Cerebellar cortex (tissue), 1 donor: ENCODE measurements at regions not wholly inside any gene's neighbourhood (a gene's known extent, or its start where the extent isn't known, plus 50 kb on each side); places are given as distances from the start of the nearest gene placed in this dataset.
"Not testable (repeated sequence)": the region's sequence is repeated elsewhere in the genome, so short reads cannot be mapped to it uniquely, and the experiment has no call there.

ENCODE experiments used
- DNase-seq: peaks from one replicate; pipeline ENCODE4 v3.0.0-alpha.2; 2015; ENCODE audit warnings: low spot score

DNA sequence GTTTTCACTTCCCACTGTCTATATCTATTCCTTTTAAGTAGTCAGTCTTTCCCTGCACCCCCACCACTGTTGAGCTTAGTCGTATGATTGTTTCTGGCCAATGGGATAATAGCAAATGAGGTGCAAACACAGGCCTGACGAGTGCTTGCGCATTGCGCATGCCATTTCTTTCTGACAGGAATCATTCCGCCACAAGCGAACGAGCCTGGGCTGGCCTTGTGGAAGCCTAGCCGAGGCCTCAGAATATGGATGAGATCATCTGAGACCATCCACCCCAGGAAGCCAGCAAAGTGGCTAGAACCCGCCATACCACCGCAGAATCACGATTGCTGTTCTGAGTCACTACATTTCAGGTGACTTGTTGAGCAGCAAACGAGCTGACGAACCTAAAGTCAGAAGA, 52.2 kb upstream of the PRL start:
- no peak for DNase-seq

DNA sequence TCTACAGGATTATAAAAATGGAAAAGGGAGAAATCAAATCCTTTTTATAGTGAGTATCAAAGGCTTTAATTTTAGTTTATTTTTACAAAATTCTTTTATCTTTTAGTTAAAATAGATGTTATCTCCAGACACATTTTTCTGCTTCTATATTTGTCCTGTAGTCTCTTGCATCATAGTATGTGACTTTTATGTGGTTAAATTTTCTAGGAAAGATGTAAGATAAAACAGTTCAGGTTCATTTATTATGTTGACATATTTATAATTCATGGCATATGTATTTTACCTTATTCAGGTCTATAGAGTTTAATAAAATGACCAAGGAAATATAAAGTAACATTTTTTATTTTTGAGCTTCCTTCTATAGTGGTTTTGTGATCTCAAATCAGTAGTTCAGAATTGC, 52.7 kb upstream of the PRL start:
- no peak for DNase-seq

DNA sequence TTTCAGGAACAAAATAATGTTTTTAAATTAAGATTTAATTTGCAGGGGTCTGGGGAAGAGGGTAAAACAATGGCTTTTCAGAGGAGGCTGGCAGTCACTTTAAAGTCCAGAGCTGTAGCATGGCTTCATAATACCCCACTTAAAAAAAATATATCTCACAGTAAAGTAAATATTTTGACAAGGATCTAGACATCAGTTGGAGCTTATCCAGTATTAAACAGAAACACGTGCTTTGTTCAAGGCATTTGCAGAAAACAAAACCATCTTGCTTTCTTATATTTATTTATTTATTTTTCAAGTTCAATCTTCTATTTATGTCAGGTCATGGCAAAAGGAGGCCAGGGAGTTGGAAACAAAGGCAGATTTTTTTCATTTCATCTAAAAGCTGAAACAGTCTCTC, 53.3 kb upstream of the PRL start:
- DNase-seq = no peak

DNA sequence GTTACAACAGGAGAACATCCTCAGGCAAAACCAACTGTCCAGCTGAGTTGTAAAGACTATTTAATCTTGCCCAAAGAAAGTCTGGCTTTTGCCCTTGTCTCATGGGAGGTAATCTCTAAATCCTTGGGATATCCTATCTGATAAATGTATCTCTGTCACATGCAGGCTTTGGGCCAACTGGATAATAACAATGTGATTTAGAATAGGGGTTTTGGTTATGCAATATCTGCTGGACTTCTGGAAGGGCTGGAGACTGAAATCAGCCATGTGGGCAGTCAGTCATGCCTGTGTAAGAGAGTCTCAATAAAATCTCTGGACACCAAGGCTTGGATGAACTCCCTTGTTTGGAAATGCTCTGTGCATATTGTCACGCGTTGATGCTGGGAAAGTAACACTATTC, 56.3 kb upstream of the PRL start:
- DNase-seq = no peak

DNA sequence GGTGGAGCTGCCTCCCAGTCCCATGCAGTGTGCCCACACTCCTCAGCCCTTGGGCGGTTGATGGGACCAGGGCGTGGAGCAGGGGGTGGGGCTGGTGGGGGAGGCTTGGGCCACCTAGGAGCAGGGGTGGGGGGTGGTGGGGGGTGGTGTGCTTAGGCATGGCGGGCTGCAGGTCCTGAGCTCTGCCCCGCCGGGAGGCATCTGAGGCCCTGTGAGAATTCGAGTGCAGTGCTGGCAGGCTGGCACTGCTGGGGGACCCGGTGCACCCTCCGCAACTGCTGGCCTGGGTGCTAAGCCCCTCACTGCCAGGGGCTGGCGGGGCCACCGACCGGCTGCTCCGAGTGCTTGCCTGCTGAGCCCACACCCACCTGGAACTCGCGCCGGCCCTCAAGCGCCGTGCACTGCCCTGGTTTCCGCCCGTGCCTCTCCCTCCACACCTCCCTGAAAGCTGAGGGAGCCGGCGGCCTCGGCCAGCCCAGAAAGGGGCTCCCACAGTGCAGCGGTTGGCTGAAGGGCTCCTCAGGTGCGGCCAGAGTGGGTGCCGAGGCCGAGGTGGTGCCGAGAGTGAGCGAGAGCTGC, 59.6 kb upstream of the PRL start:
- no peak for DNase-seq

DNA sequence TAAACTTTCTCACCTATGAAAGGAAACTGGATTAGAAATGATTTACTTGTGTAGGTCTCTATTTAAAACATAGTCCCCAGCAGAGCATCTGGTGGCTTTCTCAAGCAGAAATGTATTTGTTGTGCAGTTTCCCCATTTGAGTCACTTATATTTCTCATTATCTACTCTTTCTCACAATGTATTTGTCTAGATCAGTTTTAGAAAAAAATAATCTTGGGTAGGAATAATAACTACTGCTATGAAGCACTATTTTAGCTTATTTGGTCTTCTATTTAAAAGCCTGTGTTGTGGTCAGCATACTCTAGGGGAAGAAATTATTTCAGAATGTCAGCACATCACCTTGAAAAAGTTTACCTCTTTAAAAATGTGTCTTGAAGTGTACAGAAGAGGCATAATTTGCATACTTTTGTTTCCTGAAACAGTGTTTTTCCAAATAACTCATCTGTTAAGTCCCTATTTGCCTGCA, 60.9 kb upstream of the PRL start:
- no peak for DNase-seq

DNA sequence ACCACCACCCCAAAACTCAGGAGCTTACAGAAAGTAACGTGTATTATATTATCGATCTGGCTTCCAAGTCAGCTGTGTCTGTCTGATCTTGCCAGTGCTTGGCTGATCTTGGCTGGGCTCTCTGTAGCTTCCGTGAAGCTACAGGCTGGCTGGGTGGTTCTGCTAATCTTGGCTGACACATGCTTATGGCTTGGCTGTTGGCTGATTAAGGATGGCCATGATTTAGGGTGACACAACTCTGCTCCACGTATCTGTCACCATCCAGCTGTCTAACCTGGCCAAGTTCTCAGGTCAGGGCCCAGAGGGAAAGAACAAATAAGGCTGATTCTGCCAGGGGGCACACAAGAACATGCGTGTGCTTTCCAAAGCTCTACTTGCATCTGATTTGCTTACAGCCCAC, 64.7 kb upstream of the PRL start:
- DNase-seq = no peak

DNA sequence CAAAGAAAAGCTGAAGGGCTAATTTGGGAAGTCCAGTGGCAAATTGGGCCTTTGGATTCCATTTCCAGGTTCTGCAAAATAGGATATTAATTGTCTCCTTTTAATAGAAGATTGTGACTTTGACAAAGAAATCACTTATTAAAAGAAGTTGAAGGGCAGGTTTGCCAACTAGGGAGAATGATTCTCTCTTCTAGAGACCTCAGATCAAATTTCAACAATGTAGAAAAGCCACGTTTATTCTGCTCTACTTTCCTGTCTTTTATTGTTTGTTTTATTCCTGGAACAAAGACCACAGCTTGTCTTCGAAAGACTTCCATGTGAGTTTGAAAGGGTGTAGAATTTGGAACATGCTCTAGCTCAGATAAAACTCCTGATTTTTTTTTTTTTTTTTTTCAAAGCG, 65.5 kb upstream of the PRL start:
- DNase-seq = no peak

DNA sequence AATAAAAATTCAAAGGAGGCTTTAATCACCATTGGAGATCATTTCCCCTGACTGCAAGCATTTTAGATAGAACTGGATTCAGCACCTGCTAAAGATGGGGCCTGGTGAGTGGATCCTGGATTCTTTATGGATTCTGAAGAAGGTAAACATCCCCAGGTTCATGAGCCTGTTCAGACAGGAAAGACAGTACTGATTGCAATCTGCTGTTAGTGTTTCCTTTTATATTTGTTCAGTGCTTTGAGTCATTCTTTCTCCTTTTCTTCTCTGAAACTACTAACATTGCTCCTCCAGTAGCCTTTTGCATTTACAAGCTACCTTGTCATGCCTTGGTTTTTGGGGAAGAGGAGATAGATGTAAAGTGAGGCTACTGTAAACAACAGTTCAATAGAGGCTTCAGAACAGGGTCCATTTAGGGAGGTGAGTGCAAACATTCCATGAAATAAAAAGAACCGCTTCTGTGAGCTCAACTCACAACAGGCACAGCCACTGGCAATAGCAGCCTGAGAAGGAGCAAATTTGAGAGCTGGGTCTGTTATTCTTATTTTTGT, 66.4 kb upstream of the PRL start:
- DNase-seq = no peak

DNA sequence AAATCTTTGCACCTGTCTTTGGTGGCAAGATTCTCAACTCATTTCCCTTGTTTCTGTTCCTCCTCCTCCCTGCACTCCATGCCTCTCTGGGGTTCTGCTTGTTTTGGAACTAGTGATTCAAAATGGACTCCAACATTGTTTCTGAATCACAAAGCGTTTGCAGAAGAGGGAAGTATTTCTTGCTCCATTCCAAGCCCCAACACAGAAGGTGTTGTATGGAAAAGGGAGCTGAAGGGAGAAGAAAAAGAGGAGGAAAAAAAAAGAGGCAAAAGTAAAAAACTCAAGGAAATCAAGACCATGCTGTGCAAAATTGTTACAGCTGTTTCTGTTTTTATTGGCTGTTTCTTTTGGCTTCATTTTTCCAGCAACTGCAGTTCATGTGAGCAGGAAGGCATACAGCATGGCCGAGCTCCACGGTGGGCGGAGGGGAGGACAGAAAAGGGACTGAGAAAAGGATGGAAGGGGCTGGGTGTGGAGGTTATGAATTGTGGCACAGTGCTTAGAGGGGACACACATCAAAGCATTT, 66.9 kb upstream of the PRL start:
- no peak for DNase-seq

DNA sequence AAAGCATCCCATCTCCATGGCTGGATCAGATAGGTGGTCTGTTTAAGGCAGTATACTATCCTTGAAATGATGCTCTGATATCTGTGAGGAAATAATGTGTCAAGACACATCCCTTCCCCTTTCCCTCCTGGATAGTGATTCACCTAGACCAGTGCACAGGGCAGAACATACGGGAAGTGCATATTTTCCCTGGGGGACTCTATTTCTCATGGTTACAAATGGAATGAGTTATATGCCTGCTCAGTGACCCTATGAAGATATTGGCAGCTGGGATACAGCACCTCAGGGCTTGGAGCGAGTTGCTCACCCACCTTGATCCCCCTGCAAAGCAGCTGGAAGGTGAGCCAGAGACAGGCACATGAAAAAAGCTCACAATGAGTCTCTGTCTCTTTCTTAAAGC, 67.5 kb upstream of the PRL start:
- no peak for DNase-seq

DNA sequence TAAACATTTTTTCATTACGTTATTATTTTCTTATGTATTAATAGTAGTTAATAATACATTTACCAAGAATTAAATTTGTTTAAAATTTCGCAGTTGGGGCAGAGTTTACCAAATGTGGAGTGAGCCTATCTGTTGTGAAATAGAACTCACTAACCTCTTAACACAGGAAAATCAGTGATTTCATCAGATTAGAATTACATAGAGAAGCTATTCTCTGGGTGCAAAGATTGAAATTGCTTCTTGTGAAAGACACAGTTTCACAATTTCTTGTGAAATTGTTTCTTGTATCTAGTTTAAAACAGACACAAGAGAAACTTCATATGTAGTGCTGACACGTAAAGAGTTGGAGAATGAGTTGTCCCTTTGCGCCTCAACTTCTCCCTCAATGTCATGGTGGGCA, 69.4 kb upstream of the PRL start:
- no peak for DNase-seq

DNA sequence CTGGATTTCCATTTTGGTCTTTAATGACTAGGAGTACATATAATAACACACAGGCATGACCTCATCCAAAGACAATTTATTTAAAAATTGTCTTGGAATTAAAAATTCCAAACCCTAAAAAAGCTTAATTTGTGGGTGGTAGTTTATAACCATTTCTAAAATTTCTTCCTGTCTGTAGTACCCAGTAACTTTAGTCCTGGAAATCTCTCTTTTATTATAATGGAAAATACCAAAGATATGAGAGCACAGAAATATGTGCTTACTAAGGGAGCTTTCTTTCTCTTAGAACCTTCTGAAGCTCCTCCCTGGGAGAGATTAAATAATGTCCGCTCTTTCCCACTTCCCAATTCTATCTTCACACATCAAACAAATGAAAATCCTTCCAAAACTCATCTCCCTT, 70.5 kb upstream of the PRL start:
- DNase-seq = no peak

DNA sequence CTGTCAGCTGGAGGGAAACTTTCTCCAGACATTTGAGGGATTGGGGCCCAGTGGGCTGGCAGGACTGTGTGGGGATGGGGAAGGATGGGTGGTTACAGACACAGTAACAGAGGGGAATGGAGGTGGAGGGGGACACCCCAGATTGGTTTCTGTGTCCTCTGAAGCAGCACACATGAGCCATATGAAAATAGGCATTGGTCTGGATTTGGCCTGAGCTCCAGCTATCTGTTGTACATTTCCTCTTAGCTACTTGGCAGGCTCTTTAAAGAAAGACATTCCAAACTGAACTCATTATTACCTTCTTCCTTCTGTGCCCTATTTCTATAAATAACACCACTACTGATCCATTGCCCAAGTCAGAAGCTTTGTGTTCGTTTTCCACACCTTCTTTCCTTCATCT, 72.0 kb upstream of the PRL start:
- no peak for DNase-seq

DNA sequence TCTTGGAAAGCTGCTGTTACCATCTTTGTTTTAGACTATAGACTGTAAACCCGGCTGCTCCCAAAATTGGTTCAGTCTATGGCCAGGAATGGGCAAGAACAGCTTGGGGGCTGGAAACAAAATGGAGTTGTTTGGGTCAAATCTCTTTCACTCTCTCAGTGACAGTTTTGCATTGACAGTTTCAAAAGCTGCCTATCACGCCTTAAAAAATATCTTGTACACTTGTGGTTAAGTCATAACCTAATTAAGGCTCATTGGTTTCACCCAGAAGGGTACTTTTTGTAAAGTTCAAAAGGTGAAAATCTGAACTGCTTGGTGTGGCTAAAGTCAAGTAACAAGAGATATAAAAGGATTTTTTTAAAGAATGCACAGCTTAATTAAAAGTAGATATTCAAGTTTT, 76.1 kb upstream of the PRL start:
- no peak for DNase-seq

DNA sequence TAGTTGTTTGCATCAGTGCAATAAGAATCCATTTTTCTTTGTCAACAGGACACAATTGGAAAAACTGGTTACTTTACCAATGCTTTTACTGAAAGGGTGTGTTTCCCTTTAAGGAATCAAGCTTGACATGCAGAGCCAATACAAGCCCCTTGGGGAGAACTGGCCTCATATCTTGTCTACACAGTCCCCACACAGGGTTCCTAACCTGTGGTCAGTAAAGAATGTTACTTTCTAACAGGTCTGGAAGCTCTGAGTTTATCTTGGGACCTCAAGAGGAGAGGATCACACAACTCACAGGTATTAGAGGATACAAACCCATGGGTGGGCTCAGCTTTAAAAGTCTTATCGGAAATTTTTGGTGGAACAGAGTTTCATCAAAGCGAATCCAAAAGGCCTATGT, 78.1 kb upstream of the PRL start:
- DNase-seq = not testable (repeated sequence)

DNA sequence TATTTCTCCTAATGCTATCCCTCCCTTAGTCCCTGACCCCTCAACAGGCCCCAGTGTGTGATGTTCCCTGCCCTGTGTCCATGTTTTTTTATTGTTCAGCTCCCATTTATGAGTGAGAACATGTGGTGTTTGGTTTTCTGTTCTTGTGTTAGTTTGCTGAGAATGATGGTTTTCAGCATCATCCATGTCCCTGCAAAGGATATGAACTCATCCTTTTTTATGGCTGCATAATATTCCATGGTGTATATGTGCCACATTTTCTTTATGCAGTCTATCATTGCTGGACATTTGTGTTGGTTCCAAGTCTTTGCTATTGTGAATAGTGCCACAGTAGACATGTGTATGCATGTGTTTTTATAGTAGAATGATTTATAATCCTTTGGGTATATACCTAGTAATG, 79.5 kb upstream of the PRL start:
- DNase-seq = not testable (repeated sequence)

DNA sequence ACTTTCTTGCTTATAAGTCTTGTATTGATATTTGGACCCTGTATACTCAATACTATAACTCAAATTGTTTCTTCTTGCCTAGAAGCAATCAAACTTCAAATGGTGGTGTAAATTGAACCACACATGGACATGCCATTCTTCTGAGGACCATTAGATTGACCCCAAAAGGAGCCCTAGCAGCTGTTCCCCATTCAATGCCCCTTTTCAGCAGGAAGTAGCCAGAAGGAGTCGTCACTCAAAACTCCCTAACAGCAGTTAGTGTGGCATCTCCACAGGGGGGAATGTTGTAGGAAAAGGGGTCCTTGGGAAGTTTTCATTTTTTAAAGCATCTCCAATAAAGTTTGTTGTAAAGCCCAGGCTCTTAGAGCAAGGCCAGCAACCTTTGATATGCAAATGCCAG, 81.7 kb upstream of the PRL start:
- not testable (repeated sequence) for DNase-seq

DNA sequence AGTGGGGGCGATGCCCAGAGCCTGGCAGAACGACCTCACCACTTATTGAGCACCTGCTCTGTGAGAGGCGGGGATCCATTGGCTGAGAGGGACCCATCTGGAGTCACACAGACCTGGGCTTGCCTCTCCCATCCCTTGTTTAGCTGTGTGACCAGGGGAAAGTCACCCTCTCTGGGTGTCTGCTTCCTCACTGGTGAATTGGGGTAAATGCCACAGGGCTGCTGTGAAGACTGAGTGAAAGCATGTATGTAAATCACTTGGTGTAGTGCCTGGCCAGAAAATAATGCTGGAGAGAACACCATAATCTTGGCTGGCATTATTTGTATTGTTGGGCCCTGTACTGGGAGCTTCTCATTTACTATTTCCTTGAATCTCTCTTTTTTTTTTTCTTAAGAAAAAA, 83.4 kb upstream of the PRL start:
- no peak for DNase-seq

DNA sequence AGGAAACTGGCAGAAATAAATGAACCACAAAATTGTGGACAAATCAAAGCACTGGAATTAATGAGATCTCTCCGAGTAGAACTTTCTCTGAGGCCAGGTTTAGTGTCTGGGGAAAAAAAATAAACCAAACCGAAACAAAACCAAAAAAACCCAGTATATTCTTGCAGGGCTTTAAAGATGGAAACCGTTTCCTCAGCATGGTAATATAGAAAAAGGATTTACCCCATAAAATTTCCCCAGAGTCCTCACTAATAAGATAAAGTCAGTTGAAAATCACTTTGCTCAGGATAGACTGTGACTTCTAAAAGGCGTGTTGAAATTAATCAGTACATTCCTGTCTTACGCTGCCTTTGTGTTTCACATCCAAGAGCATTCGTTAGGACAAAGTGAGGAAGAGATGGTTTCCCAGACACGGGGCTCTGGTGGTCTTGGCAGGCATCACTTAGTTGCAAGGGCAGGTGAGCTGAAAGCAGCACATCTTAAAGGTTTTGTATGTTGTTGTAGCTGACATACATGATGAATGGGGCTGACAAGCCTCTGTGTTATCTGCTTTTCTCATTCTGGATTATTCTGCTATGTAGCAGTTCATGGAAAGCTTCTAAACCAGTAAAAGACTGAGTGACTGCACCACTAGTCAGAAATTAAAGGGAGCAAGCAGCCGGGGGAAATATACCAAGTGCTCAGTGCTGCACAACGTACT, 85.2 kb upstream of the PRL start:
- no peak for DNase-seq

DNA sequence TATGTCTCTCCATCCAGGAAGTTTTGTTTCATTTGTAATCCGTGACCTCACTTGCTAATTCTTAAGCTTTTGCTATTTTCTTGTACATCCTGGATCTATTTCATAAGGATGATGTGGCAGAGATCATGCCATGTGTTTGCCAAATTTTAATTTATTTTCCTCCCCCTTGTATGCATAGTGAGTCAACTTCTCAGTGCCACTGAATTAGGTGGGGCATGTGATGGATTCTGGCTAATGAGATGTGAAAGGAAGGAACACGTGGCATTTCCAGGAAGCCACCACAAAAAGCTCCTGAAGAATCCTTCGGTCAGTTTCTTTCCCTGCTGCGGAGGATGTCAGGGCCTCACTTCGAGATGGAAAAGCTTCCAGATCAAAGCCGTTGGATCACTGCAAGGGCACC, 86.2 kb upstream of the PRL start:
- DNase-seq = no peak

DNA sequence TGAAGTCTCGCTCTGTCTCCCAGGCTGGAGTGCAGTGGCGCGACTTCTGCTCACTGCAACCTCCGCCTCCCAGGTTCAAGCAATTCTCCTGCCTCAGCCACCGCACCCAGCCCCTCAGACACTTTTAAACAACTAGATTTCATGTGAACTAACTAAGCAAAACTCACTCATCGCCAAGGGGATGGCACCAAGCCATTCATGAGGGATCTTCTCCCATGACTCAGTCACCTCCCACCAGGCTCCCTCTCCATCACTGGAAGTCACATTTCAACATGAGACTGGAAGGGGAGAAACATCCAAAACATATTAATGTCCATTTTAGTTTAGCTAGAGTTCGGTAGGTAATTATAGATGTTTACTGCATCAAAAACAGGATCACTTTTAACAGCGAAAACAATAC, 95.9 kb upstream of the PRL start:
- no peak for DNase-seq

DNA sequence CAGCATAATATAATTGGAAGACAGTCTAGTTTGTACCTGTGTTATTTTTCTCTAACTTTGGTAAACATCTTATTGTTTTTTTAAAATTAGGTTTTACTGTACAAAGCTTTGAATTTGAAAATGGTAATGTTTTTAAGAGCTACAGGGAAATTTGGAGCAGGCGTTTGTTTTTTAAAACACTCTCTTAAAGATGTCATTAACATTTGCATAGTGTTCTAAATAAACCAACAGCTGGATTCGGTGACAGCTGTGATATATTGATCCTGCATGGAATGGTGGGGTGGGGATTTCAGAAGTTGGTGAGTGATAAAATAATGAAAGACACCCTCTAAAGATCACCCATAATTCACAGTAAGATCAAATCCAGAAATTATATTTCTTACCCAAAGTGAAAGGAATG, 97.9 kb upstream of the PRL start:
- no peak for DNase-seq

DNA sequence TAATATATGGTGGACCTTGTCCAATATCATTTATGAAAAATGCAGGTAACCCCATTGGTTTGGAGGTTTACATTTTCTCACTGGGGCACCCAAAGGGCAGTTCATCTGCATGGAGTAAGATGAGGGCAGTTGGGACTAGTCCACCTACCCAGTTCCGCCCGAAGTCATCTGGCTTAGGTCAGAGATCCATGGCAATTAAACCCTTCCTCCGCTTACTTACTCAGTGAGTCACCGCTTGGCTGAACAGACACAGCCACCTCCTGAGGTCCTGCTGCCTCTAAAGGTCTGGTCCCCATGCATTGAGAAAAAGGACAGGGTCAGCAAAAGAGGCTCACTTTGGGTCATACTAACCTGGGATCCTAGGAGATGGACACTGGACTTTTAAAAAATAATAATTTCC, 102.9 kb upstream of the PRL start:
- DNase-seq = no peak
